Limb (tissue), 2 donors: ENCODE measurements at regions not wholly inside any gene's neighbourhood (a gene's known extent, or its start where the extent isn't known, plus 50 kb on each side); places are given as distances from the start of the nearest gene placed in this dataset.
A peak's percentile ranks its signal among the peaks of the same experiment; 100 is the strongest.

Experiments
- DNase-seq, 2 donors: peaks; one replicate each; pipeline ENCODE4 v3.0.0-alpha.2; 2016; ENCODE audit errors: extremely low spot score in 2 of 2

DNA sequence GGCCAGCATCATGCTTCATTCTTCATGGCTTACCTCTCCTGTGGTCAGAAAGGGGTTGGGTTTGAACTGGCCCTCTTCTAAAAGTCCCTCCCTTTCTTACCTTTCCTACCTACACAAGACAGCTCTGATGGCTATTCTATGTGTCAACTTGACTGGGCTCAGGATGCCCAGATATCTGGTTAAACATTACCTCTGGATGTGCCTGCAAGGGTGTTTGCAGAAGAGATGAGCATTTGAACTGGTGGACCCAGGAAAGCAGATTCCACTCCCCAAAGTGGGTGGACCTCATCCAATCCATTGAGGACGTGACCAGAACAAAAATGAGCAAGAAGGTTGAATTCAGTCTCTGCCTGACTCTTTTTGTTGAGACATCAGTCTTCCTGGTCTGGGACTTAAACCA lies 79.0 kb upstream of the TCF7L2 start:
- DNase-seq, result no peak

DNA sequence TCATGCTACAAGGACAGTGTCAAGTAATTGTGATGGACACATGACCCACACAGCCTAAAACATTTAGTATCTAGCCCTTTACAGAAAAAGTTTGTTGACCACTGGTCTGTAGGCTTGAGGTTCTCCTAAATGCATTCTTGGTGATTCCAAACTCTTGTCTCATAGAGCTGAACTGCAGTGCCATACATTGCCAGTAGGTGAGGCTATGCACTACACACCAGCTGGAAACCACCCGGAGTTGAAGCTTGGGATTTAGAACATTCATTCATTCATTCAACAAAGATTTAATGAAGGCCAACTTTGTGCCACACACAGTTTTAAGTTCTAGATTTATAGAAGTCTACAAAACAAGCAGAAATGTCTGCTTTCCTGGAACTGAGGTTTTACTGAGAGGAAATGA lies 77.3 kb upstream of the TCF7L2 start:
- no peak for DNase-seq

DNA sequence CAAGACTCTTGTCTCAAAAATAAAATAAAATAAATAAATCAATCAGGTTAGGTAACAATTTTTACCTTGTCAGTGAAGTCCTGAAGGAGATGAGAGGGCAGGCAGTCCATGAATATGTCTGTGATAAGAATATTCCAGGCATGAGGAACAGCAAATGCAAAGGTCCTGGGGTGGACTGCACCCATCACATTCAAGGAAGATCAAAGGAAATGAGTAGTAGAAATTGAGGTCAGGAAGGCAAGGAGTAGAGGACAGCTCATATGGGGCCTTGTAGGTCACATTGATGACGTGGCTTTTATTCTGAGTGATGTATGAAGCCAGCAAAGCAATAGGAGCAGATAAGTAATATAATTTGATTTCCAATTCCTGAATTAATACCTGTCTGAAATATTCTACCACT lies 76.5 kb upstream of the TCF7L2 start:
- DNase-seq, result no peak

DNA sequence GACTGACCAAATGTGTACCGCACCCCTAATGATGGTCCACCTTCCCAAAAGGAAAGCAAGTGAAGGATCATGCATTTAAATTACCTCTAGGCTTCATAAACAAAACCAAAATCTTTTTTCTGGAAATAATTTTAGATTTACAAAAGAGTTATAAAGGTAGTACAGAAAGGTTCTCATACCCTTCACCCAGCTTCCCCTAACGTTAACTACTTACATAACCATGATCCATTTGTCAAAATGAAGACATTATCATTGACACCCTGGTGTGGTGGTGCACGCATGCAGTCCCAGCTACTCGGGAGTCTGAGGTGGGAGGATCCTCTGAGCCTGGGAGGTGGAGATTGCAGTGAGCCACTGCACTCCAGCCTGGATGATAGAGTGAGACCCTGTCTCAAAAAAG lies 75.1 kb upstream of the TCF7L2 start:
- no peak for DNase-seq

DNA sequence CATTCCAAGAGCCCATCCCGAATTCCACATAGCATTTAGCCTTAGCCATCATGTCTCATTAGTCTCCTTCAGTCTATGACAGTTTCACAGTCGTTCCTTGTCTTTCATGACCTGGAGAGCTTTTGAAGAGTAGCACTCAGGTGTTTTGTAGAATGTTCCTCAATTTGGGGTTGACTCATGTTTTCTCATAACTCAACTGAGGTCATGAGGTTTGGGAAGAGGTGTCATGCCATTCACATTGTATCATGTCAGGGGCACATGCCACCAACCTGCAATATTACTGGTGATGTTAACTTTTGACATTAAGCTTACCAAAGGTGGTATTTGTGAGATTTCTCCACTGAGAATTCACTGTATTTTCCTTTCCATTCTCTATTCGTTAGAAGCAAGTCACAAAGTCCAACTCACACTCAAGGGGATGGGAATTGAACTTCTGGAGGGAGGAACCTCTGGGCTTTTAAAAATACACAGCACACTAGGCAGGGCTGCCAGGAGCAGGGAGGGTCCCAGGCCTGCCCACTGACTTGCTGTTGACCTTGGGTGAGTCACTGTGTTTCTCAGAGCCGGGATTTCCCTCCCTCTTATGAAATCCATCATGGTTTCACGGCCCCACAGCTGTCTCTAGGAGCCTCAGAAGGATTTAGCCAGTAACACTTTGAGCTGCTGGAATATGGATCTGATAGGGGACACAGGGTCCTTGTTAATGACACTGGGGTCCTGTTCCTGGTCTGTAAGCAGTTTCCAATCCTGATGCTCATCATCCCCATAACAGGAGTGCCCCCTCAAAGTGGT lies 74.4 kb upstream of the TCF7L2 start:
- no peak for DNase-seq

DNA sequence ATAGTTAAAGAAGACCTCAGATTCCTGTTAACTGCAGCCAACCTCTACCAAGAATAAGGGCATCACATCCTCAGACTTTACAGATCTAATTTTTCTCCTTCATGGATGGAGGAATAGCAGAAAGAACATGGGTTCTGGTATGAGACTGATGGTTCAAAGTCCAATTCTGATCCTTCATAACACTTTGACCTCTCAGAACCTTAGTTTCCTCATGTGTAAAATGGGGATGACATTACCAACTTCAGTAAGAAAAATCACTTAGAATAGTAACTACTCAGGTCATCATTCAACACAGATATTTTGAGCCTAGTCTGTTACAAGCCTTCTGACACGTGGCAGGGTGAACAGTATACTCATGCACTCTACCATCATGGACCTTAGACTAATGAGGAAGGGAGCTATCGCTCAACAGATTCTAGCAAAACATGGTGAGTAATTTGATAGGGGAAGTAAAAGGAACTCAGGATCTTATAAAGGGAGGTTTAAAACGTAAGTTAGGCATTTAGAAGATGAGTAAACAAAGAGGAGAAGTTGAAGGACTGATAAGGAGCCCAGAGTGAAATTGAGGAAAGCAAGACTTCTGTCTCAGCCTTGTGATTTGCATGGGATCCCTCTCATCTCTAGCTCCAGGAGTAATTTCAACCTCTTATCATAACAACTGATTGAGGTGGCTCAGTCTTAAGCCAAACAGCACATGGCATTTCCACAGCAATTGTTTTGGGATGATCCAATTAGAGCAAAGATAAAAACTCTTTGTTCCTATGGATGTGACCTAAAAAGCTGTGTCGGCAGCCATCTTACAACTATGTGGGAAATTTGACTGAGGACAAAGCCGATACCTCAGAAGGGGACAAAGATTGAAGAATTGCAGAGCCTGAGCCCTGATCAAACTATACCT lies 69.2 kb upstream of the TCF7L2 start:
- DNase-seq, result no peak

DNA sequence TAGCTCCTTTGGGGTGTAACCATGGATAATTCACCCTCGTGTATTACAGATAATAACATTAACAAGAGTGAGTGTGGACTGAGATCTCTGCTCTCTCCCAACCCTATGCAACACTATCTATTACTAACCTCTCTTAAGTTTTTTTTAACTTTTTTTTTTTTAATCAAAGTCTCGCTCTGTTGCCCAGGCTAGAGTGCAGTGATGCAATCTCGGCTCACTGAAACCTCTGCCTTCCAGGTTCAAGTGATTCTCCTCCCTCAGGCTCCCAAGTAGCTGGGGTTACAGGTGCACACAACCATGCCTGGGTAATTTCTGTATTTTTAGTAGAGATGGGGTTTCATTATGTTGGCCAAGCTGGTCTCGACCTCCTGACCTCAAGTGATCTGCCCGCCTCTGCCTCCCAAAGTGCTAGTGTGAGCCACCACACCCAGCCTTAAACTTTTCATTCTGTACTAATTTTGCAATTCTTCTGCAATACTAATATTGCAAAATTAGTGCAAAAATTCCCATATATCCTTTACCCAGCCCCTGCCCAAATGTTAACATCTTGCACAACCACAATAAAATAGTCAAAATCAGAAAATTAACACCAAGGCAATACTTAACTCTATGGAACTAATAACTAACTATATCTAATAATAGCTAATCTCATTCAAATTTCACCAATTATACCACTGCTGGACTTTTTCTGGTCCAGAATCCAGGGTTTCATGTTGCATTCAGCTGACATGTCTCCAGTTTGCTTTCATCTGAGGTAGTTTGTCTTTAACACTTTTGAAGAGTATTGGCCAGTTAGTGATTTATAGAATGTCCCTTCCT lies 66.5 kb upstream of the TCF7L2 start:
- DNase-seq, result no peak

DNA sequence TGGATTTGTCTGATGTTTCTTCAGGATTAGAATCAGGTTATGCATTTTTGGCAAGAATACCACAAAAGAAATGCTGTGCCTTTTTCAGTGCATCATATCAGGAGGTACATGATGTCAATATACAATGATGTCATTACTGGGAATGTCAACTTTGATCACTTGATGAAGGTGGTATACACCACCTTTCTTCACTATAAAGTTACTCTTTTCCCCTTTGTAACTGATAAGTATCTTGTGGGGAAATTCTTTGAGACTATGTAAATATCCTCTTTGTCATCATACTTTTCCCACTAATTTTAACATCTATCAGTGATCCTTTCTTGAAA lies 65.9 kb upstream of the TCF7L2 start:
- DNase-seq, result no peak

DNA sequence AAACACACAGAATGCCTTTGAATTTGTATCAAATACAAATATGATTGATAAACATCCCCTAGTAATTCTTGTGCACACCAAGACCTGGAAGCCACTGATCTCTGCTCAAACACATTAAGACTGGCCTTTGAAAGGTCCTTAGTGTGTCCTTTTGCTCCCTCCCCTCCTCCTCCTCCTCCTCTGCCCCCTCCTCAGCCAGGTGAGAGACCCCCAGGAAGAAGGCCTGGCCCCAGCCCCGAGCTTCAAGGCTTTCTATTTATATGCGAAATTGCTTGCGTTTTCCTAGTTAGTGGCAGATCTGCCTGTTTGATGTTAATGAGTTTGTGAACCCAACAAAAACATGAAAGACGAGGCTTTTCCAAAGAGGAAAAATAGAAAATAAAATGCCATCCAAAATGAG lies 63.6 kb upstream of the TCF7L2 start:
- DNase-seq, result no peak

DNA sequence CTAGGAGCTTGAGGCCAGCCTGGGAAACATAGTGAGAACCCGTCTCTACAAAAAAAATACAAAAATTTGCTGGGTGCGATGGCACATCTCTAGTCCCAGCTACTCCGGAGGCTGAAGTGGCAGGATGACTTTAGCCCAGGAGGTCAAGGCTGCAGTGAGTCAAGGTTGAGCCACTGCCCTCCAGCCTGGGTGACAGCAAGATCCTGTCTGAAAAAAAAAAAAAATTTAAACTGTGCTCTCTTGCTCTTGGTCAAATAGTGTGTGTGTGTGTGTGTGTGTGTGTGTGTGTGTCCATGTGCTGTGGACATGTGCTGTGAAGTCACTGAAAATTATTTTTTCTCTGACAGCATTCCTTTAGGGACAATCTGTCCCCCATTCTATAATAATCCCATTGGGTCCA lies 62.1 kb upstream of the TCF7L2 start:
- no peak for DNase-seq

DNA sequence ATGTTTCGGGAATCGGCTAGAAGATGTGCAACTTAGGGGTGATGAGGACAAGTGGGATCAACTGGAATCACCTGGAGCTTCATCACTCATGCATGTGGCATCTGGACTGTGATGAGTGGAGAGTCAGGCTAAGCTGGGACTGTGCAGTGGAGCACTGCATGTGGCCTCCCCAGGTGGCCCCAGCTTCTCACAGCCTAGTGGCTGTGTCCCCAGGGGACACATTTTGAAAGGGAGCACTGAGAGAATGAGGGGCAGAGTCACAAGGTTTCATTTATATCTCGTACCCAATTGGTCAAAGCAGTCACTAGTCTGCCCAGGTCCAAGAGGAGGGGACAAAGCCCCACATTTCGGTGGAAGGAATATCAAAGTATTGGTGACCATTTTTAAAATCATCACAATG lies 54.8 kb upstream of the TCF7L2 start:
- no peak for DNase-seq

DNA sequence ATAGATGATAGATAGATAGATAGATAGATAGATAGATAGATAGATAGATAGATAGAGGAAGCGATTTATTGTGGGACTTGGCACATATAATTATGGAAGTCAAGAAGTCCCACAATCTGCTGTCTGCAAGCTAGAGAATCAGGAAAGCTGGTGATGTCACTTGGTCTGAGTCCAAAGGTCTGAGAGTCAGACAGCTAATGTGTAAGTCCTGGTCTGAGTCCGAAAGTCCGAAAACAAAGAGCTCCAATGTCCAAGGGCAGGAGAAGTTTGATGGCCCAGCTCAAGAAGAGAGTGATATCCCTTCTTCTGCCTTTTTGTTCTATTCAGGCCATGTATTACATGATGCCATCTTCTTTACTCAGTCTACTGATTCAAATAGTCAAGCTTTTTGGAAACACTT lies 53.8 kb upstream of the TCF7L2 start:
- DNase-seq, result no peak

DNA sequence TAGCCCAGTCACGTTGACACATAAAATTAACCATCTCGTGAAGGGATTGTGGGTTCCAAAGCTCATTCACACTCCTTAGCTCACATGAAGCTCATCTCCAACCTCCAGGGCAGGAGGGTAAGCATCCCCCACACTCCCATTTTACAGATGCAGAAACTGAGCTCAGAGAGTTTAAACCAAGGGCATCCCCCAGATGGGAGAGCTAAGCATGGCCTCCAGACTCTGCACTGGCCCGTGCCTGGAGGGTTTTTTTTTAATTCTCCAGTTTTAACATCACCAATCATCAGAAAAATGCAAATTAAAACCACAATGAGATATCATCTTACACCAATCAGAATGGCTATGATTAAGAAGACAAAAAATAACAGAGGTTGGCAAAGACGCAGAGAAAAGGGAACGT lies 53.3 kb upstream of the TCF7L2 start:
- DNase-seq, result no peak

DNA sequence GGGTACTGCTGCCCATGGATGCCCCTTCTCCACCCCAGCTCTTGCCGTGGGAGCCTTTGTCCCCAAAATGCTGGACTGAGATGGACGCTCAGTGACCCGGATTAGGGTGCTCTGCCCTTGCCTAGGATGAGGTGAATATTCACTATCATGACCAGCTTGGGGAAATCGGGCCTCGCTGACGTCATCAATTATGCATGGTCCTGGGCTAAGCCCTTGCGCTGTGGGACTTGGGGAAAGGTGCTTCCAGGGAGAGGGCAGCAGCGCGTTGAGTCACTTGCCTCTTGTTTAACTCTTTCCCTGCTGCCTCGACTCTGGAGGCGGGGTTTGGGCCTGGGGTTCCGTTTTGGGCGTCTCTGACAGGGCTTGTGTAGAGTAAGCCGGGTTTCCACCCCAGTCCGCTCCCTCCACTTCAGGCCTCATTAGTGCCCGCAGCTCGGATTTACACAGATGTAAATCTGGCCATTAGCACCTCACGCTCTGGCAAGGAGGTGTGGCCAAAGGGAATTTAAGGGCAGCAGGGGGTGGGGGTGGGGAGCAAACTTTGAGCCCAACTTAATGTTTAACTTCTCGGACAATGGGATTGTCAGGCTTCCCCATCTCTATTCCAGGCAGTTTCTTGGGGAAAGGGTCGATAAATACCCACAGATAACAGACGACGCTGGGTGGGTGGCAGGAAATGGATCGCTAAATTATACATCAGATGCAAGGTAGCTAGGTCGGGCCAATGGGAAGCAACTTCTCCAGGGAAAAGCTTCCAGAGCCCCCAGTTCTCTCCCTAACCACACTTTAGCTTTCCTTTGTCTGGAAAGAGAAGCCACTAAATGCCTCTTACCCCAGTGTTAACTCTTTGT lies 51.3 kb upstream of the TCF7L2 start:
- DNase-seq, result peak in 1 of 2 donors; percentile 46

DNA sequence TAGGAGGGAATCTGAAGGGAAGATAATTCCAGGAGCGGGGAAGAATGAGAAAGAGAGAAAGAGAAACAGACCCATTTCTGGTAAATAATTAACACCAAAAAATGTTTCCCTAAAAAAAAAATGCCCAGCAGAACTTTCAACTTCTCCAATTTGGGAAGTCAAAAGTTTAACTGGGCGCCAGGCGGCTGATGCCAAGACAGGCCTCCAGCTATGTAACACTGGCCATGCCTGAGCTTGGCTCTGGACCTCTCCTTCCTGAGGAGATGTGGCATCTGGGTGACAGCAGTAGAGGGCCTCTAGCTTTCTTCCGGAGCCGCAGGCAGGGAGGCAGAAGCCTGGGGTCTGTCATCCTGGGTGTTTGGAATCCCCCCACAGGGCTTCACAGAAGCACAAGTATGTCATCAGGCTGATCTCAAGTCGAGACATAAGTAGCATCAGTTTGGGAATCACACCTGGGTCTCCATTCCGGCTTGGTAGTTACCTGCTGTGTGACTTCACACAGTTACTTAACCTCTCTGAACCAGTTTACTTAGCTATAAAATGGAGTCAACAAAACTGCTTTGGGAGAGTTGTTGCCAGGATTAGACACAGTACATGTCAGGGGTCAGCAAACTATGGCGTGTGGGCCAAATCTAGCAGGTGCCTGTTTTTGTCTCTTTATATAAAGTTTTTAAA lies 50.5 kb upstream of the TCF7L2 start:
- no peak for DNase-seq
